Raji (cell line): ENCODE measurements at regions not wholly inside any gene's neighbourhood (a gene's known extent, or its start where the extent isn't known, plus 50 kb on each side); places are given as distances from the start of the nearest gene placed in this dataset.

Experiments used
- POLR2A ChIP-seq: IDR thresholded peaks from 2 replicates; pipeline ENCODE4 v1.6.1; 2011; ENCODE audit warnings: low read depth, low read length, control low read depth; ENCODE audit not compliant: insufficient read depth

- no peak for TF ChIP-seq POLR2A
These were observed 479.4 kb upstream of the KCNMB2 start for GRCh38 chr3:178056868-178057267.

- no peak for TF ChIP-seq POLR2A
These were observed 477.6 kb upstream of the KCNMB2 start for GRCh38 chr3:178058629-178059028.

- no peak for TF ChIP-seq POLR2A
These were observed 477.1 kb upstream of the KCNMB2 start for GRCh38 chr3:178059119-178059518.

- no peak for TF ChIP-seq POLR2A
These were observed 476.4 kb upstream of the KCNMB2 start for GRCh38 chr3:178059836-178060235.

- TF ChIP-seq POLR2A, result no peak
These were observed 475.8 kb upstream of the KCNMB2 start for GRCh38 chr3:178060407-178060806.

GRCh38 chr3:178062126-178062525, 474.1 kb upstream of the KCNMB2 start:
- TF ChIP-seq POLR2A, result no peak

- TF ChIP-seq POLR2A, result no peak
These were observed 472.8 kb upstream of the KCNMB2 start for GRCh38 chr3:178063461-178063860.

- no peak for TF ChIP-seq POLR2A
These were observed 468.5 kb upstream of the KCNMB2 start for GRCh38 chr3:178067721-178068120.

GRCh38 chr3:178072391-178073305, 463.6 kb upstream of the KCNMB2 start:
- no peak for TF ChIP-seq POLR2A

GRCh38 chr3:178073366-178073765, 462.9 kb upstream of the KCNMB2 start:
- TF ChIP-seq POLR2A, result no peak

GRCh38 chr3:178075344-178075743, 460.9 kb upstream of the KCNMB2 start:
- no peak for TF ChIP-seq POLR2A

GRCh38 chr3:178078953-178079352, 457.3 kb upstream of the KCNMB2 start:
- no peak for TF ChIP-seq POLR2A

GRCh38 chr3:178079966-178080365, 456.3 kb upstream of the KCNMB2 start:
- TF ChIP-seq POLR2A, result no peak

- TF ChIP-seq POLR2A, result no peak
These were observed 453.8 kb upstream of the KCNMB2 start for GRCh38 chr3:178082326-178082906.

- no peak for TF ChIP-seq POLR2A
These were observed 452.1 kb upstream of the KCNMB2 start for GRCh38 chr3:178083906-178084866.
